22Rv1 (cell line): ENCODE measurements at regions not wholly inside any gene's neighbourhood (a gene's known extent, or its start where the extent isn't known, plus 50 kb on each side); places are given as distances from the start of the nearest gene placed in this dataset.

Experiments
- H3K27ac ChIP-seq: fragments of 450-650 bp; 2 replicates; pipeline ENCODE4 v1.5.1; 2017
- CTCF ChIP-seq: fragments of 450-650 bp; IDR thresholded peaks from 2 replicates; pipeline ENCODE4 v1.5.1; 2017; ENCODE audit warnings: mild to moderate bottlenecking
- ZFX ChIP-seq: fragments of 450-650 bp; IDR thresholded peaks from 2 replicates; pipeline ENCODE4 v1.6.1; 2017; ENCODE audit warnings: antibody characterized with exemption, borderline replicate concordance

- no peak overlapping the region for H3K27ac ChIP-seq
- TF ChIP-seq ZFX (no peak), CTCF (no peak)
These were observed 204.9 kb upstream of the GAS1 start for GRCh38 chr9:87152256-87152655.

- TF ChIP-seq CTCF (no peak), ZFX (no peak)
These were observed 208.9 kb upstream of the GAS1 start for GRCh38 chr9:87156247-87156646.

GRCh38 chr9:87157366-87158031 is 210.2 kb upstream of the GAS1 start:
- no peak for TF ChIP-seq ZFX
- TF ChIP-seq CTCF, result no peak
- no peak overlapping the region for H3K27ac ChIP-seq

More at GRCh38 chr9:87156247-87156646, 208.9 kb upstream of the GAS1 start:
- no peak overlapping the region for H3K27ac ChIP-seq

- no peak overlapping the region for H3K27ac ChIP-seq
- TF ChIP-seq CTCF (no peak), ZFX (no peak)
These were observed 211.5 kb upstream of the GAS1 start for GRCh38 chr9:87158765-87159164.

- H3K27ac ChIP-seq, result no peak overlapping the region
- TF ChIP-seq CTCF, result no peak
- TF ChIP-seq ZFX, result no peak
These were observed 213.1 kb upstream of the GAS1 start for GRCh38 chr9:87160148-87161102.

- no peak overlapping the region for H3K27ac ChIP-seq
- TF ChIP-seq CTCF, result no peak
- TF ChIP-seq ZFX, result no peak
These were observed 219.9 kb upstream of the GAS1 start for GRCh38 chr9:87167161-87167560.

- TF ChIP-seq CTCF (no peak), ZFX (no peak)
- H3K27ac ChIP-seq, result no peak overlapping the region
These were observed 220.3 kb upstream of the GAS1 start for GRCh38 chr9:87167582-87167981.
